ENCODE measurements at regions not wholly inside any gene's neighbourhood (a gene's known extent, or its start where the extent isn't known, plus 50 kb on each side); places are given as distances from the start of the nearest gene placed in this dataset.
"Not testable (repeated sequence)": the region's sequence is repeated elsewhere in the genome, so short reads cannot be mapped to it uniquely, and the experiment has no call there.

- H3K4me1 Mint-ChIP-seq (ENCODE audit: unreplicated experiment) = no peaks in the 10 kb centered on the region
- no peak overlapping the region for H3K27ac Mint-ChIP-seq (ENCODE audit: unreplicated experiment)
- H3K36me3 Mint-ChIP-seq (ENCODE audit: unreplicated experiment) = no peaks in the 10 kb centered on the region
- no peaks in the 10 kb centered on the region for H3K9me3 Mint-ChIP-seq (ENCODE audit: unreplicated experiment)
- H3K4me3 Mint-ChIP-seq (ENCODE audit: unreplicated experiment) = no peak overlapping the region
- H3K27me3 Mint-ChIP-seq (ENCODE audit: unreplicated experiment) = peaks cover 18% of the 10 kb centered on the region
- TF ChIP-seq, protein P1, sequence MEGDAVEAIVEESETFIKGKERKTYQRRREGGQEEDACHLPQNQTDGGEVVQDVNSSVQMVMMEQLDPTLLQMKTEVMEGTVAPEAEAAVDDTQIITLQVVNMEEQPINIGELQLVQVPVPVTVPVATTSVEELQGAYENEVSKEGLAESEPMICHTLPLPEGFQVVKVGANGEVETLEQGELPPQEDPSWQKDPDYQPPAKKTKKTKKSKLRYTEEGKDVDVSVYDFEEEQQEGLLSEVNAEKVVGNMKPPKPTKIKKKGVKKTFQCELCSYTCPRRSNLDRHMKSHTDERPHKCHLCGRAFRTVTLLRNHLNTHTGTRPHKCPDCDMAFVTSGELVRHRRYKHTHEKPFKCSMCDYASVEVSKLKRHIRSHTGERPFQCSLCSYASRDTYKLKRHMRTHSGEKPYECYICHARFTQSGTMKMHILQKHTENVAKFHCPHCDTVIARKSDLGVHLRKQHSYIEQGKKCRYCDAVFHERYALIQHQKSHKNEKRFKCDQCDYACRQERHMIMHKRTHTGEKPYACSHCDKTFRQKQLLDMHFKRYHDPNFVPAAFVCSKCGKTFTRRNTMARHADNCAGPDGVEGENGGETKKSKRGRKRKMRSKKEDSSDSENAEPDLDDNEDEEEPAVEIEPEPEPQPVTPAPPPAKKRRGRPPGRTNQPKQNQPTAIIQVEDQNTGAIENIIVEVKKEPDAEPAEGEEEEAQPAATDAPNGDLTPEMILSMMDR (IDR thresholded peaks at IDR 0.05) = peak; percentile 30
- DNase-seq (ENCODE audit: extremely low spot score, unreplicated experiment) = no peak
Measured at GRCh38 chr11:127789927-127790326, 789.4 kb upstream of the KIRREL3 start.

GRCh38 chr11:127772938-127773337, 772.4 kb upstream of the KIRREL3 start:
- H3K4me3 Mint-ChIP-seq (ENCODE audit: unreplicated experiment); DNase-seq (ENCODE audit: extremely low spot score, unreplicated experiment): not testable (repeated sequence)

GRCh38 chr11:127768931-127769330, 768.4 kb upstream of the KIRREL3 start:
- H3K27me3 Mint-ChIP-seq (ENCODE audit: unreplicated experiment); H3K27ac Mint-ChIP-seq (ENCODE audit: unreplicated experiment); H3K9me3 Mint-ChIP-seq (ENCODE audit: unreplicated experiment); H3K36me3 Mint-ChIP-seq (ENCODE audit: unreplicated experiment); DNase-seq (ENCODE audit: extremely low spot score, unreplicated experiment); H3K4me1 Mint-ChIP-seq (ENCODE audit: unreplicated experiment); H3K4me3 Mint-ChIP-seq (ENCODE audit: unreplicated experiment): not testable (repeated sequence)

More at GRCh38 chr11:127772938-127773337, 772.4 kb upstream of the KIRREL3 start:
- H3K4me1 Mint-ChIP-seq (ENCODE audit: unreplicated experiment); H3K27me3 Mint-ChIP-seq (ENCODE audit: unreplicated experiment); H3K27ac Mint-ChIP-seq (ENCODE audit: unreplicated experiment); H3K36me3 Mint-ChIP-seq (ENCODE audit: unreplicated experiment); H3K9me3 Mint-ChIP-seq (ENCODE audit: unreplicated experiment): not testable (repeated sequence)

GRCh38 chr11:127766734-127767133, 766.2 kb upstream of the KIRREL3 start:
- Mint-ChIP-seq H3K27me3 (ENCODE audit: unreplicated experiment) (peaks cover 15% of the 10 kb centered on the region), H3K36me3 (ENCODE audit: unreplicated experiment) (no peaks in the 10 kb centered on the region), H3K27ac (ENCODE audit: unreplicated experiment) (no peak overlapping the region), H3K4me1 (ENCODE audit: unreplicated experiment) (no peaks in the 10 kb centered on the region), H3K4me3 (ENCODE audit: unreplicated experiment) (no peak overlapping the region), H3K9me3 (ENCODE audit: unreplicated experiment) (no peaks in the 10 kb centered on the region)
- DNase-seq (ENCODE audit: extremely low spot score, unreplicated experiment) = no peak
- TF ChIP-seq, protein P1 (IDR thresholded peaks at IDR 0.05) = no peak

DNA sequence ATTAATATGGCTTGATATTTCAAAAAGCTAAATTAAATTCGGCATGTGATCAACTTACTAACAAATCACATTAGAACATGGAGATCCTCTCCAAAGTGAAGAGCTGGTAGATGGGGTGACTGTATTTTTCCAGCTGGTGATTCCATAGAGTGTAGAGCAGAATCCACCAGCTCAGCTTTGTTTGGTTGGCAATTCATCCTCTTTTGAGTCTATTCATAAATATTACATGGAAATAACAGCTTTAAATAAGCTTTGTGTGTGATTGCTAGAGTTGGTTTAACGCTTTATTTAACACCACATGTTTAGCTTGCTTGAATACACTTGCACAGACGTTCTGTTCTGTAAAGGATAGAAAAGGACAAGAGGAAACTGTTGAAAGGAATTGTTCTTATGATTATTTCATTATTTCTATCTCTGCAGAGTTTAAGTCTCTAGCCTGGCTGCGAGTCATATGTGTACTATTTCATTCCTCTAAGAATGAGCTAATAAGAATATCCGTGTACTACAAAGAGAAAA, 738.3 kb upstream of the KIRREL3 start:
- H3K27me3 Mint-ChIP-seq (ENCODE audit: unreplicated experiment) = no peaks in the 10 kb centered on the region
- H3K36me3 Mint-ChIP-seq (ENCODE audit: unreplicated experiment) = no peaks in the 10 kb centered on the region
- no peak overlapping the region for H3K4me3 Mint-ChIP-seq (ENCODE audit: unreplicated experiment)

DNA sequence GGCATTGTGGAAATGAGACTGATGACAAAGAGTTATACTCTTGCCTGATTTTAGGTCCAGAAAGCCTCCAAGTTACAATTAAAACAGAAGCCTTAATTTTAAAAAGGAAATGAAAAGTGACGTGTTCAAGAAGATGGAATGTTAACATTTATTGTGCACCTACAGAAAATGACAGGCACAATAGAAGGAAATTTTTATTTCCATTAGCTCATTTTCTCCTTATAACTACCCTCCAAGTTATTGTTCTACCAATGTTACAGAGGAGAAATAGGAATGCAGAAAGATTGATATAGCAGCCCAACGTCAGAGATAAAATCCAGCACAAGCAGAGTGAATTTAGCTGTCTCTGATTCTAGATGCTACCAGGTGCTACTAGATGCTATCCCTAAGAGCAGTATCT, 736.9 kb upstream of the KIRREL3 start:
- Mint-ChIP-seq H3K4me1 (ENCODE audit: unreplicated experiment) (no peaks in the 10 kb centered on the region), H3K9me3 (ENCODE audit: unreplicated experiment) (no peaks in the 10 kb centered on the region), H3K27ac (ENCODE audit: unreplicated experiment) (no peak overlapping the region), H3K4me3 (ENCODE audit: unreplicated experiment) (no peak overlapping the region), H3K27me3 (ENCODE audit: unreplicated experiment) (no peaks in the 10 kb centered on the region), H3K36me3 (ENCODE audit: unreplicated experiment) (no peaks in the 10 kb centered on the region)
- no peak for DNase-seq (ENCODE audit: extremely low spot score, unreplicated experiment)
- TF ChIP-seq, protein P1 (IDR thresholded peaks at IDR 0.05) = no peak

More for the DNA sequence above, 738.3 kb upstream of the KIRREL3 start:
- TF ChIP-seq, protein P1 (IDR thresholded peaks at IDR 0.05) = no peak
- Mint-ChIP-seq H3K27ac (ENCODE audit: unreplicated experiment) (no peak overlapping the region), H3K9me3 (ENCODE audit: unreplicated experiment) (no peaks in the 10 kb centered on the region), H3K4me1 (ENCODE audit: unreplicated experiment) (no peaks in the 10 kb centered on the region)
- DNase-seq (ENCODE audit: extremely low spot score, unreplicated experiment) = no peak

Measured in osteocyte (in vitro differentiated cells).